ENCODE measurements at regions not wholly inside any gene's neighbourhood (a gene's known extent, or its start where the extent isn't known, plus 50 kb on each side); places are given as distances from the start of the nearest gene placed in this dataset.

GRCh38 chr3:20258371-20258770, 72.4 kb upstream of the SGO1 start:
- ChIA-PET CTCF (no interaction called here), POLR2A (no interaction called here)
- no peak for DNase-seq (ENCODE audit: extremely low spot score)
- TF ChIP-seq CTCF (IDR thresholded peaks at IDR 0.05; ENCODE audit: control extremely low read depth, extremely low read depth, low read depth, missing control alignments) = no peak

GRCh38 chr3:20256144-20256543, 70.1 kb upstream of the SGO1 start:
- ChIA-PET POLR2A (no interaction called here), CTCF (no interaction called here)
- DNase-seq (ENCODE audit: extremely low spot score) = no peak
- no peak for TF ChIP-seq CTCF (IDR thresholded peaks at IDR 0.05; ENCODE audit: control extremely low read depth, extremely low read depth, low read depth, missing control alignments)

GRCh38 chr3:20254268-20255117, 68.5 kb upstream of the SGO1 start:
- CTCF ChIA-PET = no interaction called here
- no peak for TF ChIP-seq CTCF (IDR thresholded peaks at IDR 0.05; ENCODE audit: control extremely low read depth, extremely low read depth, low read depth, missing control alignments)
- POLR2A ChIA-PET = no interaction called here
- no peak for DNase-seq (ENCODE audit: extremely low spot score)

- no peak for DNase-seq (ENCODE audit: extremely low spot score)
- ChIA-PET CTCF (interaction anchor here (0.8 kb wide), 1 partner anchor 11 kb away, joined by 4 read pairs; no protein-coding TSS in a partner anchor), POLR2A (no interaction called here)
- TF ChIP-seq CTCF (IDR thresholded peaks at IDR 0.05; ENCODE audit: control extremely low read depth, extremely low read depth, low read depth, missing control alignments) = no peak
Measured at GRCh38 chr3:20250786-20251185, 64.8 kb upstream of the SGO1 start.

GRCh38 chr3:20250314-20250713, 64.3 kb upstream of the SGO1 start:
- ChIA-PET CTCF (interaction anchor here (0.8 kb wide), 1 partner anchor 11 kb away, joined by 4 read pairs; no protein-coding TSS in a partner anchor), POLR2A (no interaction called here)
- no peak for TF ChIP-seq CTCF (IDR thresholded peaks at IDR 0.05; ENCODE audit: control extremely low read depth, extremely low read depth, low read depth, missing control alignments)
- DNase-seq (ENCODE audit: extremely low spot score) = no peak

- CTCF ChIA-PET = interaction anchor here (1.3 kb wide), 2 partner anchors 13 to 20 kb away, joined by 3 read pairs; no protein-coding TSS in a partner anchor
- DNase-seq (ENCODE audit: extremely low spot score) = peak; percentile 17
- no peak for TF ChIP-seq CTCF (IDR thresholded peaks at IDR 0.05; ENCODE audit: control extremely low read depth, extremely low read depth, low read depth, missing control alignments)
- POLR2A ChIA-PET = no interaction called here
Measured at GRCh38 chr3:20246662-20247061, 60.7 kb upstream of the SGO1 start.

All from GM10248 (cell line).